Suppressor macrophage treated with lipopolysaccharide for 1 hour (primary cell): ENCODE measurements at regions not wholly inside any gene's neighbourhood (a gene's known extent, or its start where the extent isn't known, plus 50 kb on each side); places are given as distances from the start of the nearest gene placed in this dataset.
"Not testable (repeated sequence)": the region's sequence is repeated elsewhere in the genome, so short reads cannot be mapped to it uniquely, and the experiment has no call there.

ENCODE experiments used
- DNase-seq, 3 donors: peaks; one replicate each; pipeline ENCODE4 v3.0.0-alpha.2; 2020 to 2022

DNA sequence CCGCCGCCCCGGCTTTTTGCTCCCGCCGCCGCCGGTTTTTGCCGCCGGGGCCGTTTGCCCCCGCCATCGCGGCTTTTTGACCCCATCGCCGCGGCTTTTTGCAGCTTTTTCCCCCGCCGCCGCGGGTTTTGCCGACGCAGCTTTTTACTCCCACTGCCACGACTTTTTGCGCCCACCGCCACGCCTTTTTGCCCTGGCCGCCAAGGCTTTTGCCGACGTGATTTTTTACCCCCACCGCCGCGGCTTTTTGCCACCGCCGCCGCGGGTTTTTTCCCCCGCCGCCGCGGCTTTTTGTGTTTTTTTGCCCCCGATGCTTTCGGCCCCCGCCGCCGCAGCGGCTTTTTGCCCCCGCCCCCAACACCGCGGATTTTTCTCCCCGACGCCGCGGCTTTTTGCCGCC lies 5001.9 kb upstream of the OR11H1 start:
- DNase-seq, result not testable (repeated sequence)

GRCh38 chr22:10531141-10531540 lies 4996.9 kb upstream of the OR11H1 start:
- not testable (repeated sequence) for DNase-seq

DNA sequence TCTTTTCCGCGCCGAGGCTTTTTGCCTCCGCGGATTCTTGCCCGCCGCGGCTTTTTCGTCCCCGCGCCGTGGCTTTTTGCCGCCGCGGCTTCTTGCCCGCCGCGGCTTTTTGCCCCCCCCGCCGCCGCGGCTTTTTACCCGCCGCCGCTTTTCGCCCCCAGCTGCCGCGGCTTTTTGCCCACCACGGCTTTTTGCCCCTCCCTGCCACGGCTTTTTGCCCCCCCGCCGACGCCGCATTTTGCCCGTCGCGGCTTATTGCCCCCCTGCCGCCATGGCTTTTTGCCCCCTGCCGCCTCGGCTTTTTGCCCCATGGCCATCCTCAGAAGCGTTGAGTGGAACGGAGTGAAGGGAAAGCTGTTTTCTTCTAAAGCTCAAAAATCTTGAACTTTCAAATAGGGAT lies 4955.5 kb upstream of the OR11H1 start:
- DNase-seq, result not testable (repeated sequence)

GRCh38 chr22:10601071-10601470 lies 4926.9 kb upstream of the OR11H1 start:
- DNase-seq, result not testable (repeated sequence)

DNA sequence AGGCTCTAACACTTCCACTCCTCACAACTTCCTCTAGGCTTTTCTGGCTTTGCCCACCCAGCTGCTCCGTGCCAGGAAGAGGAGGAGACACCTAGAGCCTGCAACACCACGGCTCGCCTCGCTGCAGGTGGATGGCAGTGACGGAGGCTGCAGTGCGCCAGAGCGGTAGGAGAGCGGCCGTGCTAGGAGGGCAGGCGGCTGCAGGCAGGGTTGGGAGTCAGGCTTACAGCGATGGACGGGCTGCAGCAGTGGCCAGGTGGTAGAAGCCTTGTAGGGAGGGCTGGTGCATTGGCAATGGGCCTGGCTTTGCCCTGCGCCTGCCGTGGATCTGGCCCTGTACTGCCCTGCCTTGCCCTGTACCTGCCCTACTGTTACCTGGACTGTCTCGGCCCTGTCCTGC lies 4896.0 kb upstream of the OR11H1 start:
- not testable (repeated sequence) for DNase-seq

DNA sequence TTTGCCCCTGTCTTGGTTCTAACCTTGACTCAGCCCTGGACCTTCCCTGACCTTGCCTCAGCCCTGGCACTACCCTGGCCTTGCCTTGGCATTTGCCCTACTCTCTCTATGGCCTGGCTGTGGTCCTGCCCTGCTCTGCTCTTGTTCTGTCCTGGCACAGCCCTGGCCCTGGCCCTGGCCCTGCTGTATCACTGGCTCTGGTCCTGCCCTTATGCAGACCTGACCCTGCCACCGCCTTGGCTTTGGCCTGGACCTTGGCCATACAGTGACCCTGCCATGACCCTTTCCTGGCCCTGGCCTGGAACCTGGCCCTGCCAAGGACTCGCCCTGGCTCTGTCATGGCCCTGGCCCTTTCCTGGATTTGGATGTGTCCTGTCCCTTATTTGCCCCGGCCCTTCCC lies 4892.7 kb upstream of the OR11H1 start:
- not testable (repeated sequence) for DNase-seq

GRCh38 chr22:10662818-10663217 lies 4865.2 kb upstream of the OR11H1 start:
- not testable (repeated sequence) for DNase-seq

- not testable (repeated sequence) for DNase-seq
Observed at GRCh38 chr22:10673065-10673464, 4854.9 kb upstream of the OR11H1 start.

DNA sequence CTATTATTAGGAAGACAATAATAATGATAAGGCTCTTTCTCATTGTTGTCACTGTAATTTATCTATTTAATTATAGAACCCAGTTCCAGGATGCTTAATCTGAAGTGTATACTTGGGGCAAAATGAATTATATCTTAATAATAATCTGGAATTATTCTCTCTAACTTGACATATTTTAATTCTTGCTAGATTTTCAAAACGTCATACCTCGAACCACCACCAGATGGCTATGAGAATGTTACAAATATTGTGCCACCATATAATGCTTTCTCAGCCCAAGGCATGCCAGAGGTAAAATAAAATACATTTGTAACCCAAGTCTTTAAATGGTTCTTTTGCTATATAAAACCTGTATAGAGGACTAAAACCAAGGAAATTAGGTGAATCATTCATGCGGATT lies 4849.3 kb upstream of the OR11H1 start:
- DNase-seq, result not testable (repeated sequence)

GRCh38 chr22:10685436-10685835 lies 4842.6 kb upstream of the OR11H1 start:
- not testable (repeated sequence) for DNase-seq

DNA sequence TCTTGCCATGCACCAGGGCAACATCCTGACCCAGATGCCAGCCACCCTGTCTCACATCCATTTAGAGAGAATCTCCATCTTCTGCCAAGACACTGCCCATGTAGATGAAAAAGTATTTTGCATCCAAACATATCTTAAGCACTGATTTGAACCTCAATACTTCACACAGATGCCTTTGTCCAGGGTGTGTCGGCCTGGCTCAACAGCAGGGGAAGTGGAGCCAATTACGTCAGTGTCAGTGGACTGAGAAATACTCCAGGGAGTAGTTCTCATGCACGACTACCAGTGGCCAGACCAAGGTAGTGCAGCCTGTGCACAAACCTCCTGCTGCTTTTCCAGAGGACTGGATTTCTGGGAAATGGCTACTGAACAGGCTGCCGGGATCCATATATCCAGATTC lies 4840.7 kb upstream of the OR11H1 start:
- not testable (repeated sequence) for DNase-seq

DNA sequence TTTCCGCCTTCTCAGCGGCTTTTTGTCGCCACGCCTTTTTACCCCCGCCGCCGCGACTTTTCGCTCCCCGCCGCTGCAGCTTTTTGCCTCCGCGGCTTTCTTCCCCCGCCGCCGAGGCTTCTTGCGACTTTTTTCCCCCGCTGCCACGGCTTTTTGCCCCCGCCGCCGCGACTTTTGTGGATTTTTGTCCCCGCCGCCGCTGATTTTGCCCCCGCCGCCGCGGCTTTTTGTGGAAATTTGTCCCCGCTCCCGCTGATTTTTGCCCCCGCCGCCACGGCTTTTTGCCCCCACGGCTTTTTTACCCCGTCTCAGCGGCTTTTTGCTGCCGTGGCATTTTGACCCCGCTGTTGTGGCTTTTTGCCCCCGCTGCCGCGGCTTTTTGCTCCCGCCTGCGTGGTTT lies 4829.2 kb upstream of the OR11H1 start:
- DNase-seq, result not testable (repeated sequence)

GRCh38 chr22:10699301-10700097 lies 4828.5 kb upstream of the OR11H1 start:
- not testable (repeated sequence) for DNase-seq

DNA sequence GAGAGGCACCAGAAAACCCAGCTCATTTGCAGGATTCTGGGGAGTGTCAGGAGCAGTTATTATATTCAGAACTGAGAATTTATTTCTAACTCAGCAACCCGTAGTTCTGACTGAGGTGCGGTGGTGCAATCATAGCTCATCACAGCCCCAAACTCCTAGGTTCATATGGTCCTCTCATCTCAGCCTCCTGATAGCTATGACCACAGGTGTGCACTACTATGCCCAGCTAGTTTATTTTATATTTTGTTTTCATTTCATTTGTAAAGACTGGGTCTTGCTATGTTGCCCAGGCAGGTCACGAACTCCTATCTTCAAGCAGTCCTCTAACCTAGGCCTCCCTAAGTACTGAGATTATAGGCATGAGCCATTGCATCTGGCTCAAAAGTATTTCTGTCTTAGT lies 4819.8 kb upstream of the OR11H1 start:
- DNase-seq, result not testable (repeated sequence)

DNA sequence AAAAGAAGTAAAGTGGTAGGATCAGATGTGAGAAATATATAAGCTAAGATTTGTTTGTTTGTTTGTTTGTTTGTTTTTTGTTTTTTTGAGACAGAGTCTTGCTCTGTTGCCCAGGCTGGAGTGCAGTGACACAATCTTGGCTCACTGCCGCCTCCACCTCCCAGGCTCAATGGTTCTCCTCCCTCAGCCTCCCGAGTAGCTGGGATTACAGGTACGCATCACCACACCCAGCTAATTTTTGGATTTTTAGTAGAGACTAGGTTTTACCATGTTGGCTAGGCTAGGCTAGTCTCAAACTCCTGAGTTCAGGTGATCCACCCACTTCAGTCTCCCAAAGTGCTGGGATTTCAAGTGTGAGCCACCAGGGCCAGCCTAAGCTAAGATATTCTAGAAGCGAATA lies 4817.1 kb upstream of the OR11H1 start:
- not testable (repeated sequence) for DNase-seq

- DNase-seq, result not testable (repeated sequence)
Observed at GRCh38 chr22:10722804-10723203, 4805.2 kb upstream of the OR11H1 start.

GRCh38 chr22:10723966-10724365 lies 4804.0 kb upstream of the OR11H1 start:
- DNase-seq, result not testable (repeated sequence)

DNA sequence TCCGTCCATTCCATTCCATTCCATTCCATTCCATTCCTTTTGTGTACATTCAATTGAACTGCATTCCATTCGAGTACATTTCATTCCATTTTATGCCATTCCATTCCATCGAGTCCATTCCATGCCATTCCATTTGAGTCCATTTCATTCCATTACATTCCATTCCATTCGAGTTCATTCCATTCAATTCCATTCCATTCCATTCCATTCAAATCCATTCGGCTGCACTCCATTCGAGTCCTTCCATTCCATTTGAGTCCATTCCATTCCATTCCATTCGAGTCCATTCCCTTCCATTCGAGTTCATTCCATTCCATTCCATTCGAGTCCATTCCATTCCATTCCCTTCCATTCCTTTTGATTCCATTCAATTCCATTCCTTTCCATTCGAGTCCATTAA lies 4800.6 kb upstream of the OR11H1 start:
- peak in 1 of 3 donors; percentile 17 for DNase-seq

GRCh38 chr22:10729979-10730378 lies 4798.0 kb upstream of the OR11H1 start:
- DNase-seq, result not testable (repeated sequence)

GRCh38 chr22:10730706-10731105 lies 4797.3 kb upstream of the OR11H1 start:
- DNase-seq, result not testable (repeated sequence)

- not testable (repeated sequence) for DNase-seq
Observed at GRCh38 chr22:10731246-10731974, 4796.6 kb upstream of the OR11H1 start.

GRCh38 chr22:10735075-10735474 lies 4792.9 kb upstream of the OR11H1 start:
- not testable (repeated sequence) for DNase-seq

DNA sequence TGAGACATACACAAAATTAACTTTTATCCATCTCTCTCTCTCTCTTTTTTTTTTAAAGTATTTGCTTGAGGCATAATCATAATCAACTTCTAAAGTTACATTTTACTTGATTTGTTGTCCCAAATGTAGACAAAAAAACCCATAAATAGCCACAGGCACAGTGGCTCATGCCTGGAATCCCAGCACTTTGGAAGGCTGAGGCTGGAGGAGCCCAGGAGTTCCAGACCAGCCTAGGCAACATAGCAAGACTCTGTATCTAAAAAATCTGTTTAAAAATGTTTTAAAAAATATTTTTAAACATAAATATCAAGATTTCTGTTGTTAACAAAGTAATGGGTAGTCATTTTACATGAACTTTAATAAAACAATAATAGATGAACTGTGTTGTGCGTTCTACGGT lies 4791.1 kb upstream of the OR11H1 start:
- DNase-seq, result not testable (repeated sequence)

GRCh38 chr22:10737931-10738330 lies 4790.1 kb upstream of the OR11H1 start:
- not testable (repeated sequence) for DNase-seq
